Posterior cingulate gyrus (tissue), 11 donors: ENCODE measurements at regions not wholly inside any gene's neighbourhood (a gene's known extent, or its start where the extent isn't known, plus 50 kb on each side); places are given as distances from the start of the nearest gene placed in this dataset.
"Not testable (repeated sequence)": the region's sequence is repeated elsewhere in the genome, so short reads cannot be mapped to it uniquely, and the experiment has no call there.

ENCODE experiments used
- DNase-seq, 10 donors: peaks; one replicate each; pipeline versions ENCODE4 v3.0.0 to v3.0.0-alpha.2; 2020 to 2021; ENCODE audit warnings: mixed read lengths in 3 of 10
- intact Hi-C: fragments of 100-400 bp; cut with DNase I; formaldehyde crosslinking; loops from one replicate; pipeline ENCODE4 v1.15.1; 2023

DNA sequence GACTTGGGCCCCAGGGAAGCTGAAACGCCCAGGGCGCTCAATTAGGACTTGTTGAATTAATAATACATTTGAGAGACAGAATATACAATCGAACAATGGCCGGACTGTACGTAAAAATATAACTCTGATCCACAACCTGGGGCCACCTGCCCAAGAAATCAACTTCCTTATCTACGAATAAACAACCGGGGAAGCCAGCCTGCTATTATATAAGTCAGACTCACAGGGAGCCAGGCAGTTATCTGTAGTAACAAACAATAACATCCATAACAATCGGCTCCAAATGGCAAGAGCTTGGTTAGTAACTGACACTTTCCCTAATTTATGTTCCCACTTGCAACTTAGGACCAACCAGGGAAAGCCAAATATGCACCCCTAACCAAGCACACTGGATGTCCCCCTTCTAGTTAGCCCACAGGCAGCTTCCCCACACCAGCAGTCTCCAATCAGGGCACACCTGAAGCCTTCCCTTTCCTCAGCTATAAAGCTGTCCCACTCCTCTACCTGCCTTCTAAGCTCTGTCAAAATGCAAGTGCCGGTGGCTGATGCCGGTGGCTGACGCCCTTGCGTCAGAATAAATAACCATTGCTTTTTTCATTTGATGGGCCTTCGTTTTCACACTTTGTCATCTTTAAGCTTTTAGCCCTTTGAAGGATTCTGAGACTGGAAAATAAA, 135.2 kb downstream of the FAM72B start:
- intact Hi-C loops: not testable (repeated sequence)

GRCh38 chr1:121050097-121050496, 134.0 kb downstream of the FAM72B start:
- DNase-seq, intact Hi-C loops: not testable (repeated sequence)

More for the DNA sequence above, 135.2 kb downstream of the FAM72B start:
- not testable (repeated sequence) for DNase-seq

- intact Hi-C loops: not testable (repeated sequence)
- peak in 2 of 10 donors; percentile 29 to 56 for DNase-seq
Measured at GRCh38 chr1:121051161-121051790, 132.9 kb downstream of the FAM72B start.

- DNase-seq: peak in 2 of 10 donors; percentile 42 to 60
- intact Hi-C loops: not testable (repeated sequence)
Measured at GRCh38 chr1:121052081-121052660, 132.0 kb downstream of the FAM72B start.

DNA sequence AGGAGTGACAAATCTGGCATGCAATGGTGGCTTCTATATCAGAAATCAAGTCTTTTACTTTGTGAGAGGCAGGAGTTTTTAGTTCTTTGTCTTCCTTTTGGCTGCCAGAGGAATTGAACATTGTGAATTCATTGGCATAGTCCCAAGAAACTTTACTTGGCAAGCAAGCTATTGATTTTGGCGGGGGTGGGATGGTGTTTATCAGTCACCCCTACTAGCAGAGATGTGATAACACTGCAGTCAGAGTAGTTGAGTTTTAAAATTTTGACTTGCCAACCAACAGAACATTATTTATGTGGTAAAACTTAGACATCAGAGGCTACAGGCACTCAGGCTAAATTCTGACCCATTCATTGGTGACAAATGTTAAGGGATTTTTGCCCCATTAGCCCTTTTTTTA, 129.2 kb downstream of the FAM72B start:
- intact Hi-C loops, DNase-seq: not testable (repeated sequence)

- DNase-seq, intact Hi-C loops: not testable (repeated sequence)
Measured at GRCh38 chr1:121066925-121067324, 117.2 kb downstream of the FAM72B start.

DNA sequence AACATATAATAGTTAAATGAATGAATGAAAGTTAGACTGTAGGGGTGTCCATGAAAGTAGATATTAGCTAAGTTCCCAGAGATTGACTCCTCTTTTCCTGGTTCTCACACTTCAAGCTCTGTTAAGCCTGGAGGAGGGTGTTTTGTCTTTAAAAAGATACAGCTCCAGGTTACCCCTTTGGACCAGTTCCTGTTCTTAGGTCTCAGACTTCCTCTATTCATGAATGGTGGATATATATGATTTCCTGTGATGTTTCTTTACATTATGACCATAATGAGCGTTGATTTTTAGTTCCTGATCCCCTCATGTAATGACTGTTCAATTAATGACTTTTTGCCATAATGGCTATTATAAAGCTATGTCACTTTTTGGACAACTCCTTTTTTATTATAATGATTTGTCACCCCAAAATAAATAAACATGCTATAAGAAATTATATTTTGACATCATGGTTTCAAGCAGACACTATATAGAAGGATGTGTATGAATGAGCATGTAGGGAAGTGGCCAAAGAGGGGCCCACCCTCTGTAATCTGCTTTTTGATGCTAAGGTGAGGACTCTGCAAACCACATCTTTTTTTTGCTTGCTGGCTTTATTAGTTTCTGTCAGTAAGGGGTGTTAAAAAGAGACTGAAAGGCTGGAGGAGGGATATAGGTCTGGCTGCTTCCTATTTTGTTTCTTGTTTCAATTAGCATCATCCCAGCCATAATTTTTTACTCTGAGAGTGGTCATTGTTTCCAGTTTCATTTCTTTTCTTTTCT, 115.2 kb downstream of the FAM72B start:
- intact Hi-C loops, DNase-seq: not testable (repeated sequence)

- intact Hi-C loops, DNase-seq: not testable (repeated sequence)
Measured at GRCh38 chr1:121073852-121074251, 110.3 kb downstream of the FAM72B start.

GRCh38 chr1:121075254-121075805, 108.8 kb downstream of the FAM72B start:
- DNase-seq, intact Hi-C loops: not testable (repeated sequence)

DNA sequence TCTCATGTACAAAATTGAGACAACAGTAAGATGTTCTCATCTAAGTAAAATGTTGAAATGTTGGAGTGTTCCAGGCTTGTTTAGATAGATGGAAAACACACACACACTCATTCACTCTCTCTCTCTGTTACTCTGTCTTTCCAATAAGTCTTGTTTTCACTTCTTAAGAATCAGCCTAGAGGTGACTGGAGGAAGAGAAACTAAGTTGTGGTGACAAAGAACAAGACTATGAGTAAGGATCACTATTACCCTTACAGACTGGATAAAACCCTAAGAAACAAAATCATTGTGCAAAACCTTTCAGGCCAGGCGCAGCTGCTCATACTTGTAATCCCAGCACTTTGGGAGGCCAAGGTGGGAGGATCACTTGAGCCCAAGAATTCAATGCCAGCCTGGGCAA, 107.5 kb downstream of the FAM72B start:
- DNase-seq, intact Hi-C loops: not testable (repeated sequence)

GRCh38 chr1:121079655-121080054, 104.5 kb downstream of the FAM72B start:
- DNase-seq, intact Hi-C loops: not testable (repeated sequence)

- DNase-seq, intact Hi-C loops: not testable (repeated sequence)
Measured at GRCh38 chr1:121080197-121080903, 103.8 kb downstream of the FAM72B start.

DNA sequence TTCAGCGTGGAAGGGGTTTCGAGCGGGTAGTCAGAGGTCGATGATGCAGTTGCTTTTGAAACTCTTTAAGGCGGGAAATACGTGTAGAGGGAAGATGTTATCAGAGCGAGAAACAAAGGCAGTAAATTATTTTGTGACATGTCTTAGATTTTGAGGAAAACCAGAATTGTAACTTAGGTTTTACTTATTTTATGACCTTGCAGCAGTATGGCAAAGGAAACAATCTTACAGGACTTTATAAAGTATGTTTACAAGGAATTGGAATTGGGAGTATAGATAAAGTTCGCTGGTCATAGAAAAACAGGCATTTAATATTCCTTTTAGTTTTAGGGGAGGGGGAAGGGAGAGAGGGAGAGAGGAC, 103.3 kb downstream of the FAM72B start:
- intact Hi-C loops, DNase-seq: not testable (repeated sequence)

GRCh38 chr1:121081625-121082199, 102.4 kb downstream of the FAM72B start:
- intact Hi-C loops, DNase-seq: not testable (repeated sequence)

GRCh38 chr1:121082995-121083394, 101.1 kb downstream of the FAM72B start:
- DNase-seq, intact Hi-C loops: not testable (repeated sequence)

DNA sequence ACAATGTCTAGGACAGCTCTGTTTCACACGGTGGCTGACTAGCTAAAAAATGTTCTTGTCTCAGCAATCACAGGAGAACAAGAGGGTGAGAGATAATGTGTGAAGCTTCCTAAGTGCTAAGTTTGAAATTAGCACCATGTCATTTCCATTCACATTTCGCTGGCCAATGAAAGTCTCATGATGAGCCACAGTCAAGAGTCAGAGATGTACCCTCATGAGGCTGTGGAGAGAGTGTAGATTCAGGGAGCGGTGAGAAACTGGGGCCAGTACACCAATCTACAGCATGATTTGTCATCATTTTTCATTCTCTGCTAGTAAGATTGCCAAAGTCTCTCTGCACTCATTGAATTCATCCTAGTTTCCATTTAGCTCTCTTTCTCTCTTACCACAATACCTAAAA, 97.9 kb downstream of the FAM72B start:
- intact Hi-C loops, DNase-seq: not testable (repeated sequence)

DNA sequence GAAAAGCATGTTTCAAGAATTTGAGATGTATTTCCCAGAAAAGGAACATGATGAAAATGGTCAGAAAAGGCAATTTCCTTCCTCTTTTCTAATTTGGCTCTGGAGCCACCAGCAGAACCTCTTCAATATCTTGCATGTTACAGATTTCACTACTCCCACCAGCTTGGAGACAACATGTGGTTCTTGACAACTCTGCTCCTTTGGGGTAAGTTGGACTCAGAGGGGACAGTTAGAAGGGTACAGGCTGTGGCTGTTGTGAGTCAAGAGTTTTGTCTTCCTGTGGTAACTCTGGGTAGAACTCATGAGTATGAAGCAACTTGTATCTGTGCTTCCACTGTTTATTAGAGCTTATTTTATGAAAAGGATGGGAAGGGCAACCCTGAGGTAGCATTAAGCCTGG, 96.9 kb downstream of the FAM72B start:
- DNase-seq, intact Hi-C loops: not testable (repeated sequence)

DNA sequence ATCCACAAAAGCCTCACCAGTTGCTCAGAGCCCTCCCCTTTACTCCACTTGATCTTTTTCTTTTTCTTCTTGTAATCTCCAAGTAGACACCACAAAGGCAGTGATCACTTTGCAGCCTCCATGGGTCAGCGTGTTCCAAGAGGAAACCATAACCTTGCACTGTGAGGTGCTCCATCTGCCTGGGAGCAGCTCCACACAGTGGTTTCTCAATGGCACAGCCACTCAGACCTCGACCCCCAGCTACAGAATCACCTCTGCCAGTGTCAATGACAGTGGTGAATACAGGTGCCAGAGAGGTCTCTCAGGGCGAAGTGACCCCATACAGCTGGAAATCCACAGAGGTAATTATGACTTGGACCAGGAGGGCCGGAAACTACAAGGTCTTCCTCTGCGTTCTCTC, 95.6 kb downstream of the FAM72B start:
- intact Hi-C loops, DNase-seq: not testable (repeated sequence)

DNA sequence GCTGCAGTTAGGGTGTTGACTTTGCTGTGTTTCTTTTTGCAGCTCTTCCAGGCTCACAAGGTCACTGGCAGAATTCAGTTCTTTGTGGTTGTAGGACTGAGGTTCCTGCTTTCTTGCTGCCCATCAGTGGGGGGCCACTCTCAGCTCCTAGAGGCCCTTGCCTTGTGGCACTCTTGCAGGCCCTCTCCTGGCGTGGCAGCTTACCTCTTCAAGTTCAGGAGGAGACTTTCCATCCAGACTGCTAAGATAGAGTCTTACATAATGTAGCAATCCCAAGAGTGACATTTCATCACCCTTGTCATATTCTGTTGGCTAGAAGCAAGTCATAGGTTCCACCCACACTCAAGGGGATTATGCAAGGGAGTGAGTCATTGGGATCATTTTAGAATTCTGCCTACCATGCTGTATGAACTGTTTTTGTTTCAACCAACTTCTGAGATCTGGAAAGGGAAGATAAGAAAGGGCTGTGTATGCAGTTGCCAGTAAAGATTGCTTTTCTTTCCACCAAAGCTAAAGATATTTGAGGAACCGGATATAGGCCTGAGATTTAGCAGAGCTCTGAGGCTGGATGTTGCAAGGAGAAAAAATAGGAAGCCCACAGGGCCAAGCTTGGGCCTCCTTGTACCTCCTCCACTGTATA, 91.7 kb downstream of the FAM72B start:
- intact Hi-C loops, DNase-seq: not testable (repeated sequence)
